ENCODE measurements at regions not wholly inside any gene's neighbourhood (a gene's known extent, or its start where the extent isn't known, plus 50 kb on each side); places are given as distances from the start of the nearest gene placed in this dataset.
A peak's percentile ranks its signal among the peaks of the same experiment; 100 is the strongest.

DNA sequence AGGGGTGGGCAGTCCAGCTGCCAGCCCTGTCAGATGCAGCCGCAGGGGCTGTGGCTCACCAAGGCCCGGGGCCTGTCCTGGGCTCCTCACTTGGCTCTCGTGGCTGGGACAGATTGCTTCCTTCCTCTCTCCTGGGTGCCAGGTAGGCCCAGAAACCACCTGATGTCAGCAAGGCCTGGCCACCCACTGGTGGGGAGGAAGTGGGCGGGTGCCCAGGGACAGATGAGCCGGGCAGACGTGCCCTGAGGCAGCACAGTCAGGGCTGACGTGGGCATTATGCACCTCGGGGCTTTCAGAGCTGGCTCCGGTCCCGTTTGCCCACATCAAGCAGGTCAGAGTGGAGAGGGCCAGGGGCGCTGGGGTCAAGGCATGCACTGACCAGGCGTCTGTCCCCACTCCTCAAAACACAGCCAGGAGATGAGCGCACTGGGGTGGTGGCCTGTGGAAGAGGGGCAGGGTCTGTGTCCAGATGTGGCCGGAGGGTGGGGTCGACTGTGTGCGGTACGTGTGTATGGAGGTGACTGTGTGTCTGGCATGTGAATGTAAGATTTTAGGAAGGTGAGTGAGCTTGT, 133.2 kb upstream of the PTPN1 start:
- no peak overlapping the region for H3K4me3 ChIP-seq (ENCODE audit: control insufficient read depth, low read depth, low read length)
- no peak for DNase-seq (ENCODE audit: low read depth)
- TF ChIP-seq, protein P1, sequence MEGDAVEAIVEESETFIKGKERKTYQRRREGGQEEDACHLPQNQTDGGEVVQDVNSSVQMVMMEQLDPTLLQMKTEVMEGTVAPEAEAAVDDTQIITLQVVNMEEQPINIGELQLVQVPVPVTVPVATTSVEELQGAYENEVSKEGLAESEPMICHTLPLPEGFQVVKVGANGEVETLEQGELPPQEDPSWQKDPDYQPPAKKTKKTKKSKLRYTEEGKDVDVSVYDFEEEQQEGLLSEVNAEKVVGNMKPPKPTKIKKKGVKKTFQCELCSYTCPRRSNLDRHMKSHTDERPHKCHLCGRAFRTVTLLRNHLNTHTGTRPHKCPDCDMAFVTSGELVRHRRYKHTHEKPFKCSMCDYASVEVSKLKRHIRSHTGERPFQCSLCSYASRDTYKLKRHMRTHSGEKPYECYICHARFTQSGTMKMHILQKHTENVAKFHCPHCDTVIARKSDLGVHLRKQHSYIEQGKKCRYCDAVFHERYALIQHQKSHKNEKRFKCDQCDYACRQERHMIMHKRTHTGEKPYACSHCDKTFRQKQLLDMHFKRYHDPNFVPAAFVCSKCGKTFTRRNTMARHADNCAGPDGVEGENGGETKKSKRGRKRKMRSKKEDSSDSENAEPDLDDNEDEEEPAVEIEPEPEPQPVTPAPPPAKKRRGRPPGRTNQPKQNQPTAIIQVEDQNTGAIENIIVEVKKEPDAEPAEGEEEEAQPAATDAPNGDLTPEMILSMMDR (IDR thresholded peaks at IDR 0.05; ENCODE audit: control insufficient read depth, insufficient read depth, low read depth, low read length, missing control alignments) = no peak

DNA sequence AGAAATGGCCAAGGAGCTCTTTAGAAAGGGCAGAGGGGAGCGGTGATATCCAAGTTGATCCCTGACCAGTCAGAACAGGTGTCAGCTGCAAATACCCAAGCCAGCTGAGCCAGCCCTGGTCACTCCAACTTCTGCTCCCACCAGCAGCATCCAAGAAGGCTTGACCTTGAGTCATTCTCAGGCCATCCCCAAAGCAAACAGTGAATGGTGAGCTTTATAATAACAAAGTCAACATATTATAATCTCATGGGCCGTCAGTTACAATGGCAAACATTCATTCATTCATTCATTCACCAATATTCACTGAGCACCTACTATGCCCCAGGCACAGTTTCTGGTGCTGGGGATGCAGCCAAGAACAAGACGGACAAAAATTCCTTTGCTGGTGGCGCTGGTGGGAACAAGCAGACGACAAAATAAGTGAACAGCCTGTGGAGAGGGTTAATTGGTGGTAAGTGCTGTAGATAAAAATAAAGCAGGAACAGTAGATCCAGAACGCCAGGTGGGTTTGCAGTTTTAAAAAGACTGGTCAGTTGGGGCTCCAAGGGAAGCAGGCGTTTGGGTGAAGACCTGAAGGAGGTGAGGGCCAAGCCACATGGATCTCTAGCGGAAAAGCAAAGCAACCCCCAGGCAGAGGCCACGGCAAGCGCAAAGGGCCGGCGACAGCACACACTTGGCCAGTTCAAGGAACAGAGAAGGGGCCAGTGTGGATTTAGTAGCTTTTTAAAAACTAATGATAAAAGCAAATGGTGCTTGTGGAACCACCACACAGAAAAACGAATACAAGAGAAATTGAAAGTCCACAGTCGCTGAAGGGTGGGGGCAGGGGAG, 131.8 kb upstream of the PTPN1 start:
- no peak overlapping the region; the same call in 1 of the 2 replicates for H3K4me3 ChIP-seq (ENCODE audit: control insufficient read depth, low read depth, low read length)
- TF ChIP-seq, protein P1 (IDR thresholded peaks at IDR 0.05; ENCODE audit: control insufficient read depth, insufficient read depth, low read depth, low read length, missing control alignments) = no peak
- DNase-seq (ENCODE audit: low read depth) = no peak

DNA sequence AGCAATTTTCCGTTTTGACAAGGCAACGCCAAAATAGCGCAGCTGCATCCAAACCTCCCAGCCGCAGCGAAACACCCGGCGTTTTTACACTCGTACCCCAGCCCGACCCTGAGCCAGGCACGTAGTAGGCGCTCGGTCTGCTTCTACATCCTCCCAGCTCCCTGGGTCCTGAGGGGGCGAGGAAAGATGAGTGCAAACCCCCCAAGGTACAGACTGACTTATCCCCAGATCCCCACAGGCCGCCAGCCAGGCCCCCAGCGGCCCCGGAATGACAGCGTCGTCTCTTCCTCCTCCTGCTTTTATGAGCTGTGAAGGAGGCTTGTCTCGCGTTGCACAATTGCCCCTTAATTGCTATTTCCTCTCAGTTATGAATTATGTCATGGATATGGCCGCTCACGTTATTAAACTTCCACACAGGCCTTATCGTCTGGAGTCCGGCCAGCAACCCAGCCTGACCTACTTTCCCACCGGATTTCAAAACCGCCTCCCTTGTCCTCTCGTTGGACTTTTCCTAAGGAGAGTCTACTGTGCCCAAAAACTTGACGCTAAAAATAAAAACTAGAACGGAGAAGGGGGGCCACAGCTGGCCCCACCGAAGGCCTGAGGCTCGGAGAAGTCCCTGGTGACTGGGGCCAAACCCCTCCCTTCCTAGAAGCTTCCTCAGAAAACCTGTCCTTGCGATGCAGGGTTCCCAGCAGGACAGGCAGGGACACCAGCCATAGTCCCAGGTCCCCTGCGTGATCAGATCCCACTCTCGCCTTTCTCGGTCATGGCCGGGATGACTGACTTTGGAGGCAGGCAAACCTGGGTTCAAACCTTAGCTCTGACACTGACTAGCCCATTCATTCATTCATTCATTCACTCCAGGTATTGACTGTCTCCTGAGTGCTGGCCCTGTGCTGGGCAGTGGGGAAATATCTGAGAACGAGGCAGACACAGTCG, 130.9 kb upstream of the PTPN1 start:
- peak; percentile 94 for DNase-seq (ENCODE audit: low read depth)
- H3K4me3 ChIP-seq (ENCODE audit: control insufficient read depth, low read depth, low read length) = peak overlapping the region; percentile 16
- TF ChIP-seq, protein P1 (IDR thresholded peaks at IDR 0.05; ENCODE audit: control insufficient read depth, insufficient read depth, low read depth, low read length, missing control alignments) = no peak

DNA sequence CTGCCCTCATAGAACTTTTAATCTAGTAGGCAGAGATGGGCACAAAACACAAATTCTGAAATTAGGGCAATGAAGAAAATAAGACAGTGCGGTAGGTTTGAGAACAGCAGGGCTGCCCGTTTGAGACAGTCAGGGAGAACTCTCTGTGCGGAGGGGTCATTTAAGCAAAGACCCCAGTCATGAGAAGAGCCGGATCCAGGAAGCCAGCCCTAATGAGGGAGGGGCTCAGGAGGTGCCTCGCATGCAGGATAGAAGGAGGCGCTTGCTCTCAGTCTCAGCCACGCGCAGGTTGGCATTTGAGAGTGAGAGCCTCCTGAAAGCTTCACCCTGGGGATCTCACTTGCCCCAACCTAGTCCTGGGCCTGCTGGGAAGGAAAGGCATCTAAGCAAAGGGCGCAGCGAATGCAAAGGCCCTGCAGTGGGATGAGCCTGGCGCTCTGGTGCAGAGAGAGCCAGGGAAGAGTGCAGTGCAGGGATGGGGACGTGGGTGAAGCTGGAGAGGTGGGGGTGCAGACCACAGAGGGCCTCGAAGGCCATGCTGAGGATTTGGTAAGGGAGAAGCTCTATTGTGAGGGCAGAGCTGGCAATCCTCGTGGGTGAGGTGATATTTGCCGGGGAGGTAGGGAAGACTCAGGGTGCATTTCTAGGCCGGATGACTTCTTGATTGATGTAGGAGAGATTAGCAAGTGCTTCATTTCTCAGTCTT, 130.0 kb upstream of the PTPN1 start:
- DNase-seq (ENCODE audit: low read depth) = no peak
- TF ChIP-seq, protein P1 (IDR thresholded peaks at IDR 0.05; ENCODE audit: control insufficient read depth, insufficient read depth, low read depth, low read length, missing control alignments) = no peak
- H3K4me3 ChIP-seq (ENCODE audit: control insufficient read depth, low read depth, low read length) = no peak overlapping the region

DNA sequence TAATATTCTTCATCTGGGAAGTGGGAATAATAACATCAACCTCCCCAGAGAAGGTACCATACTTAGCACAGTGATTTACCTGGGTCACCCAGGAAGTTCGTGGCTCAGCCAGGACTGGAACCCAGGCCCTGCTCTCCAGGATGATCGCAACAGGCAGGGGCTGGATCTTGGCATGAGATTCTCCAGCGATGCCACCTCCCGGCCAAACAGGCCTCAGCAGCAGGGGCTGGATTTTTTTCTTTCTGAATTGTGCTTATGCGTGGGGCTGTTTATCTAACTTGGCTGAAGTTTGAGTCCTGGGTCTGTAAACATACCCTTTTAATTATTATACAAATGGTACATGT, 129.5 kb upstream of the PTPN1 start:
- no peak for DNase-seq (ENCODE audit: low read depth)
- no peak overlapping the region for H3K4me3 ChIP-seq (ENCODE audit: control insufficient read depth, low read depth, low read length)
- TF ChIP-seq, protein P1 (IDR thresholded peaks at IDR 0.05; ENCODE audit: control insufficient read depth, insufficient read depth, low read depth, low read length, missing control alignments) = peak; percentile 60
